C1 segment of cervical spinal cord (tissue), 14 donors: ENCODE measurements at regions not wholly inside any gene's neighbourhood (a gene's known extent, or its start where the extent isn't known, plus 50 kb on each side); places are given as distances from the start of the nearest gene placed in this dataset.
"Not testable (repeated sequence)": the region's sequence is repeated elsewhere in the genome, so short reads cannot be mapped to it uniquely, and the experiment has no call there.

Experiments used
- DNase-seq, 14 donors: peaks; one replicate each; lab custom pipeline; 2025; lab: John Stamatoyannopoulos, UW

DNA sequence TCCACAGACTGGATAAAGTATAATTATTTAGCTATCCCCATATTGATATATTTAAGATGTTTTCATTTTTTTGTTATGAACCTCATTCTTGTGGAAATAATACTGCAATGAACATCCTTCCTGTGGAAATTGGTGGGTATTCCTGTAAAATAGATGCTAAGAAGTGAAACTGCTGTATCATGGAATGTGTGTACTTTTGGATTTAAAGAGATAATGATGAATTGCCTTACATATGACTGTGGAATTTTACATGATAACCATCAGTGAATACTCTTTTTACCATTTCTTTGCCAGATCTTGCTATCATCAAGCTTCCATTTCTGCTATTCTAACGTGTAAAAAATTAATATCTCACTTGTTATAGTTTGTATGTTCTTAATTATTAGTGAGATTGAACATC lies 847.9 kb downstream of the EFNA5 start:
- DNase-seq = no peak

GRCh38 chr5:106818552-106818951 lies 852.2 kb downstream of the EFNA5 start:
- DNase-seq = no peak

- DNase-seq = no peak
These were observed 855.8 kb downstream of the EFNA5 start for GRCh38 chr5:106814961-106815360.

GRCh38 chr5:106801554-106801953 lies 869.2 kb downstream of the EFNA5 start:
- no peak for DNase-seq

DNA sequence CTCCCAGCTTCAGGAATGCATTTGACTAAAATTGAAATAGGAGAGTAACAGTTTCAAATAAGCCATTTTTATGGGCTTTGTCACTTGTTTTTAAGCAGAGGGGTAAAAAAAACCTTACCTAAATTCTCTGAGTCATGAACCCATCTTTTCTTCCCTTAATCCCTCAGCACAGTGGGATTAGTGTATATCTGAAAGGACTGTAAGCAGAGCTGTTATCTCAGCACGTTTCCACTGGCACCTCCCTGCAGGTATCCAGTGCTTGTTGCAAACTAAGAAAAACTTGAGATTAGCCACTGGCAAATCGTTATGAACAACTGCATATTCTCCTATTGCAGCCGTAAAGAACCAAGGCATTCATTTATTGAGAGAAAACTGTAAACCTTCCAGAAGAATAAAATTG lies 872.7 kb downstream of the EFNA5 start:
- no peak for DNase-seq

GRCh38 chr5:106796081-106796480 lies 874.7 kb downstream of the EFNA5 start:
- no peak for DNase-seq

DNA sequence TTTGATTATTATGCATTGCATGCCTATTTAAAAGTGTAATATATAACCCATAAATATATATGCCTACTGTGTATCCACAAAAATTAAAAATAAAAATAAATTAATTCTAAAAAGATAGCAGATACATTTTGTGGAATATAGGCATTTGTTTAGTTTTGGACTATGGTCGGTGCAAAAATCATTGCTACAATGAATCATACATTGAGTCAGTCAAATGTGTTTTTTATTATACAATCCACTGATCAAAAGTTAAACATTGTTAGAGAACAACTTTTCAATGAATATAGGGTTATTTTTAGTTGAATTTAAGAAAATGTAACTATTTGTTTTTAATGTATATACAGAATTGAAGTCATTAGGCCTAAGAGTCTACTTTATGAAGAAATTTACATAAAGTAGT lies 885.9 kb downstream of the EFNA5 start:
- DNase-seq = no peak

GRCh38 chr5:106780355-106780754 lies 890.4 kb downstream of the EFNA5 start:
- no peak for DNase-seq

DNA sequence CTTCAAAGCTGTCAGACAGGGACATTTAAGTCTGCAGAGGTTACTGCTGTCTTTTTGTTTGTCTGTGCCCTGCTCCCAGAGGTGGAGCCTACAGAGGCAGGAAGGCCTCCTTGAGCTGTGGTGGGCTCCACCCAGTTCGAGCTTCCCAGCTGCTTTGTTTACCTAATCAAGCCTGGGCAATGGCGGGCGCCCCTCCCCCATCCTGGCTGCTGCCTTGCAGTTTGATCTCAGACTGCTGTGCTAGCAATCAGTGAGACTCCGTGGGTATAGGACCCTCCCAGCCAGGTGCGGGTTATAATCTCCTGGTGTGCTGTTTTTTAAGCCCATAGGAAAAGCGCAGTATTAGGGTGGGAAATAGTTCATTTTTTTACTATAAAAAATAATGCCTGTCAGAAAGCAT lies 894.2 kb downstream of the EFNA5 start:
- DNase-seq = not testable (repeated sequence)

DNA sequence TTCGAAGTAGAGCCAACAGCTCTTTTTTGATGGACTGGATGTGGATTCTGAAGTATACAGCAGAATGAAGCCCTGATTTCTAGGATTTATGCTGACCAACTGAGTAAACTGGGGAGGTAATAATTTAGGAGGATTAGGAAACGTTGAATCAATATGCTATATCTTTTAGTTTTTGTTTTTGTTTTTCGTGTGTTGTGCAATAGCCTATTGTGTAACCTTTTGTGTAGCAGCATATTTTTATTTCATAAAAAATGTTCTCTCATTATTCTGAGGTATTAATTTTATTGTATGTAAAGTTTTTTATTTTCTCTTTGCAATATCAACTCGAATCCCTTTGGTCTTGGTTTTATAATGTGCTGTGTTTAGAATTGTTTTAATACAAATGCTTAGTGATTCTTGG lies 902.3 kb downstream of the EFNA5 start:
- DNase-seq = no peak

DNA sequence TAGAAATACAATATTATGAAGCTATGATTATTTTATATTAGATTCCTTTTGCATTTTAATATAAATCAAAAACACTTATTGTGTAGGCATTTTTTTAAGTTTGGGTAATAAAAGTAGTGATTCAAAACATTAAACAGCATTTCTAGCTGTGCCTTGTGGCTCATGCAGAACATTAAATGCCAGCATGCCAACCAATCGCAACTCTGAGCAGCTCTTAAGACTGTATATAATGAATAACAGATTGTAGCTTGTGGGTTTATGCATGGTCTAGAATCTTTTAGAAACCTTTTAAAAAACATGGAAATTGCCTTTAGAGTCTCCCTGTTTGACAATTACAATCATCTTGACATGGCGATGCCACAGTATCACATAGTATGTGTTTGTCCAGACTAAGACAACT lies 903.8 kb downstream of the EFNA5 start:
- DNase-seq = no peak

- no peak for DNase-seq
These were observed 911.2 kb downstream of the EFNA5 start for GRCh38 chr5:106759581-106759980.

GRCh38 chr5:106759152-106759551 lies 911.6 kb downstream of the EFNA5 start:
- DNase-seq = no peak

DNA sequence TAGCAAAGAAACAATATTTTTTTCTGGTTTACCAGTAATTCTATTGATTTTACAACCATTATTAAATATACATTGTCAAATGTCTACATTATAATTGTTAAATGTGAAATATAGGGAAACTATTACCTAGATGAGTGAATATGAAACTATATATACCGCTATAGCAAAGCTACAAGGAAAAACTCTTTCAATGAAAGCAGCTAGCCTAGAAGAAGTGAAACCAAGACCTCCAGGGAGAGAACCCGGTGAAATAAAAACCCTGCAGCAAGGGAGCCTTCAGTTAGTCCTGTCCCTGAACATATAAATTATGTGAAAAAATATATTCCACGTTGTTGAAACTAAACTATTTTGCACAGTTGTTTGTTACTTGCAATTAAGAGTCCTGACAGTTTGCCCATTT lies 913.1 kb downstream of the EFNA5 start:
- DNase-seq = no peak

DNA sequence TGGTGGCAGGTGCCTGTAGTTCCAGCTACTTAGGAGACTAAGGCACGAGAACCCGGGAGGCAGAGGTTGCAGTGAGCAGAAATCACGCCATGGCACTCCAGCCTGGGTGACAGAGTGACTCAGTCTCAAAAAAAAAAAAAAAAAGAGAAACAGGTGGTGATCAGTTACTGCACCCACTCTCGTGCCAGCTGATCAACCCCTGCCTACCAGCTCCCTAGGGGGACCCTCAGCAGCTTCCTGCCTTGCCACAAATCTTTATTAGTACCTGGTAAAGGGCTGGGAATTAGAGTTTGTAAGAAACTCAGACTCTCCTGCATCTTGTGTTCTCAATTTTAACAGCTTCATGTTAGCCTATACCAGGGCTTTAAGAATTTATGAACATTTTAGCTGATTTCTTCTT lies 914.9 kb downstream of the EFNA5 start:
- no peak for DNase-seq

GRCh38 chr5:106755066-106755465 lies 915.7 kb downstream of the EFNA5 start:
- DNase-seq = no peak

- DNase-seq = no peak
These were observed 920.9 kb downstream of the EFNA5 start for GRCh38 chr5:106749826-106750225.

DNA sequence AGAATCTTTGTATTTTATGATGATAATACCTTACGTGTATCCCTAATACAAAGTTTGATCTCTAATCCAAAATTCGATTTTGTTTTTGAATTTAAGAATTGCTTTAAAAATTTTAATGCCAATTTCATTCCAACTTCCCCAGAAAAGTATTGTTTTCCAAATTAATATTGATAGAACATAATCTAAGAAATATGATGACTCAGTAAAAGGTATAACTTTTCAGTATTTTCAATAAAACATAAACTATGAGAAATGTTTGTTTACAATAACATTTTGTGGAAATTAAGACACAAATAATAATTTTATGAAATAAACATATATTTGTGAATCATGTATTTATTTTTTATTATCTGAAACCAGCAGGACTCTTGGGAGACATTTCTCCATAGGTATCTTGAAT lies 931.6 kb downstream of the EFNA5 start:
- DNase-seq = no peak

GRCh38 chr5:106737111-106737510 lies 933.6 kb downstream of the EFNA5 start:
- no peak for DNase-seq

DNA sequence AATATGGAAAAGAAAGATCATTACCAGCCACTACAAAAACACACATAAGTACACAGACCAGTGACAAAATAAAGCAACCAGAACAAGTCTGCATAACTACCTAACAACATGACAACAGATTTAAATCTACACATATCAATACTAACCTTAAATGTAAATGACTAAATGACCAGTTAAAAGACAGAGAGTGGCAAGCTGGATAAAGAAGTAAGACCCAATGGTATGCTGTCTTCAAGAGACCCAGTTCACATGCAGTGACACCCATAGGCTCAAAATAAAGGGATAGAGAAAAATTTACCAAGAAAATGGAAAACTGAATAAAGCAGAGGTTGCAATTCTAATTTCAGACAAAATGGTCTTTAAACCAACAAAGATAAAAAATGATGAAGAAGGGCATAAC lies 938.1 kb downstream of the EFNA5 start:
- no peak for DNase-seq

GRCh38 chr5:106730912-106731311 lies 939.8 kb downstream of the EFNA5 start:
- DNase-seq = no peak

- no peak for DNase-seq
These were observed 940.2 kb downstream of the EFNA5 start for GRCh38 chr5:106730506-106730905.

GRCh38 chr5:106728208-106728607 lies 942.5 kb downstream of the EFNA5 start:
- DNase-seq = no peak

GRCh38 chr5:106727071-106727470 lies 943.7 kb downstream of the EFNA5 start:
- DNase-seq = no peak

GRCh38 chr5:106720367-106720766 lies 950.4 kb downstream of the EFNA5 start:
- DNase-seq = no peak
